ENCODE measurements at regions not wholly inside any gene's neighbourhood (a gene's known extent, or its start where the extent isn't known, plus 50 kb on each side); places are given as distances from the start of the nearest gene placed in this dataset.

GRCh38 chr21:41582866-41583265 lies 74.9 kb upstream of the TMPRSS2 start:
- H3K4me3 ChIP-seq (ENCODE audit: low read depth in 1 of 2, low read length in 2 of 2): no peak overlapping the region
- no peak overlapping the region for H3K9ac ChIP-seq (ENCODE audit: low read depth in 1 of 2, low read length in 2 of 2)
- H3K36me3 ChIP-seq (ENCODE audit: control insufficient read depth in 1 of 2, insufficient read depth in 2 of 2, low read length in 2 of 2): no peaks in the 10 kb centered on the region
- peaks cover 0 to 4% of the 10 kb centered on the region in 2 donors for H3K9me3 ChIP-seq (ENCODE audit: control insufficient read depth in 1 of 2, low read length in 2 of 2)
- H3K27ac ChIP-seq (ENCODE audit: low read depth, low read length): no peak overlapping the region
- peaks cover 39 to 51% of the 10 kb centered on the region in 2 donors for H3K4me1 ChIP-seq (ENCODE audit: control insufficient read depth in 1 of 2, insufficient read depth in 2 of 2, low read length in 2 of 2)
- no peaks in the 10 kb centered on the region for H3K27me3 ChIP-seq (ENCODE audit: control insufficient read depth in 1 of 2, insufficient read depth in 2 of 2, low read length in 2 of 2)

- H3K9me3 ChIP-seq (ENCODE audit: control insufficient read depth in 1 of 2, low read length in 2 of 2): peaks cover 0 to 7% of the 10 kb centered on the region in 2 donors
- no peaks in the 10 kb centered on the region for H3K36me3 ChIP-seq (ENCODE audit: control insufficient read depth in 1 of 2, insufficient read depth in 2 of 2, low read length in 2 of 2)
- peak overlapping the region; percentile 45 for H3K27ac ChIP-seq (ENCODE audit: low read depth, low read length)
- peak overlapping the region in 1 of 2 donors; percentile 16 for H3K4me3 ChIP-seq (ENCODE audit: low read depth in 1 of 2, low read length in 2 of 2)
- H3K9ac ChIP-seq (ENCODE audit: low read depth in 1 of 2, low read length in 2 of 2): peak overlapping the region in 1 of 2 donors; percentile 4
- H3K4me1 ChIP-seq (ENCODE audit: control insufficient read depth in 1 of 2, insufficient read depth in 2 of 2, low read length in 2 of 2): peaks cover 39 to 53% of the 10 kb centered on the region in 2 donors
- H3K27me3 ChIP-seq (ENCODE audit: control insufficient read depth in 1 of 2, insufficient read depth in 2 of 2, low read length in 2 of 2): no peaks in the 10 kb centered on the region
These were observed 74.4 kb upstream of the TMPRSS2 start for GRCh38 chr21:41582298-41582840.

GRCh38 chr21:41581592-41582228 lies 73.8 kb upstream of the TMPRSS2 start:
- H3K27me3 ChIP-seq (ENCODE audit: control insufficient read depth in 1 of 2, insufficient read depth in 2 of 2, low read length in 2 of 2): no peaks in the 10 kb centered on the region
- H3K9ac ChIP-seq (ENCODE audit: low read depth in 1 of 2, low read length in 2 of 2): peak overlapping the region; percentile 4 to 45
- peaks cover 39 to 56% of the 10 kb centered on the region in 2 donors for H3K4me1 ChIP-seq (ENCODE audit: control insufficient read depth in 1 of 2, insufficient read depth in 2 of 2, low read length in 2 of 2)
- H3K27ac ChIP-seq (ENCODE audit: low read depth, low read length): peak overlapping the region; percentile 45
- H3K9me3 ChIP-seq (ENCODE audit: control insufficient read depth in 1 of 2, low read length in 2 of 2): peaks cover 0 to 7% of the 10 kb centered on the region in 2 donors
- peak overlapping the region in 1 of 2 donors; percentile 16 for H3K4me3 ChIP-seq (ENCODE audit: low read depth in 1 of 2, low read length in 2 of 2)
- no peaks in the 10 kb centered on the region for H3K36me3 ChIP-seq (ENCODE audit: control insufficient read depth in 1 of 2, insufficient read depth in 2 of 2, low read length in 2 of 2)

- Histone ChIP-seq H3K9ac (ENCODE audit: low read depth in 1 of 2, low read length in 2 of 2) (peak overlapping the region; percentile 18 to 45), H3K36me3 (ENCODE audit: control insufficient read depth in 1 of 2, insufficient read depth in 2 of 2, low read length in 2 of 2) (no peaks in the 10 kb centered on the region), H3K27me3 (ENCODE audit: control insufficient read depth in 1 of 2, insufficient read depth in 2 of 2, low read length in 2 of 2) (no peaks in the 10 kb centered on the region), H3K9me3 (ENCODE audit: control insufficient read depth in 1 of 2, low read length in 2 of 2) (peaks cover 0 to 7% of the 10 kb centered on the region in 2 donors), H3K27ac (ENCODE audit: low read depth, low read length) (peak overlapping the region; percentile 69), H3K4me1 (ENCODE audit: control insufficient read depth in 1 of 2, insufficient read depth in 2 of 2, low read length in 2 of 2) (peaks cover 39 to 56% of the 10 kb centered on the region in 2 donors), H3K4me3 (ENCODE audit: low read depth in 1 of 2, low read length in 2 of 2) (peak overlapping the region; percentile 14 to 27)
These were observed 73.0 kb upstream of the TMPRSS2 start for GRCh38 chr21:41580758-41581554.

GRCh38 chr21:41579692-41580091 lies 71.7 kb upstream of the TMPRSS2 start:
- peaks cover 39 to 56% of the 10 kb centered on the region in 2 donors for H3K4me1 ChIP-seq (ENCODE audit: control insufficient read depth in 1 of 2, insufficient read depth in 2 of 2, low read length in 2 of 2)
- peak overlapping the region in 1 of 2 donors; percentile 45 for H3K9ac ChIP-seq (ENCODE audit: low read depth in 1 of 2, low read length in 2 of 2)
- peaks cover 0 to 10% of the 10 kb centered on the region in 2 donors for H3K9me3 ChIP-seq (ENCODE audit: control insufficient read depth in 1 of 2, low read length in 2 of 2)
- H3K4me3 ChIP-seq (ENCODE audit: low read depth in 1 of 2, low read length in 2 of 2): peak overlapping the region; percentile 3 to 27
- H3K27me3 ChIP-seq (ENCODE audit: control insufficient read depth in 1 of 2, insufficient read depth in 2 of 2, low read length in 2 of 2): no peaks in the 10 kb centered on the region
- H3K36me3 ChIP-seq (ENCODE audit: control insufficient read depth in 1 of 2, insufficient read depth in 2 of 2, low read length in 2 of 2): no peaks in the 10 kb centered on the region
- H3K27ac ChIP-seq (ENCODE audit: low read depth, low read length): peak overlapping the region; percentile 69

- Histone ChIP-seq H3K36me3 (ENCODE audit: control insufficient read depth in 1 of 2, insufficient read depth in 2 of 2, low read length in 2 of 2) (no peaks in the 10 kb centered on the region), H3K9me3 (ENCODE audit: control insufficient read depth in 1 of 2, low read length in 2 of 2) (peaks cover 0 to 13% of the 10 kb centered on the region in 2 donors), H3K27ac (ENCODE audit: low read depth, low read length) (peak overlapping the region; percentile 49), H3K27me3 (ENCODE audit: control insufficient read depth in 1 of 2, insufficient read depth in 2 of 2, low read length in 2 of 2) (no peaks in the 10 kb centered on the region), H3K4me1 (ENCODE audit: control insufficient read depth in 1 of 2, insufficient read depth in 2 of 2, low read length in 2 of 2) (peaks cover 36 to 52% of the 10 kb centered on the region in 2 donors), H3K4me3 (ENCODE audit: low read depth in 1 of 2, low read length in 2 of 2) (peak overlapping the region in 1 of 2 donors; percentile 29), H3K9ac (ENCODE audit: low read depth in 1 of 2, low read length in 2 of 2) (peak overlapping the region in 1 of 2 donors; percentile 45)
These were observed 70.8 kb upstream of the TMPRSS2 start for GRCh38 chr21:41578716-41579115.

GRCh38 chr21:41578083-41578482 lies 70.1 kb upstream of the TMPRSS2 start:
- H3K9ac ChIP-seq (ENCODE audit: low read depth in 1 of 2, low read length in 2 of 2): no peak overlapping the region
- peaks cover 0 to 13% of the 10 kb centered on the region in 2 donors for H3K9me3 ChIP-seq (ENCODE audit: control insufficient read depth in 1 of 2, low read length in 2 of 2)
- H3K4me3 ChIP-seq (ENCODE audit: low read depth in 1 of 2, low read length in 2 of 2): no peak overlapping the region
- H3K27ac ChIP-seq (ENCODE audit: low read depth, low read length): peak overlapping the region; percentile 49
- peaks cover 33 to 46% of the 10 kb centered on the region in 2 donors for H3K4me1 ChIP-seq (ENCODE audit: control insufficient read depth in 1 of 2, insufficient read depth in 2 of 2, low read length in 2 of 2)
- H3K27me3 ChIP-seq (ENCODE audit: control insufficient read depth in 1 of 2, insufficient read depth in 2 of 2, low read length in 2 of 2): no peaks in the 10 kb centered on the region
- H3K36me3 ChIP-seq (ENCODE audit: control insufficient read depth in 1 of 2, insufficient read depth in 2 of 2, low read length in 2 of 2): no peaks in the 10 kb centered on the region

- no peaks in the 10 kb centered on the region for H3K36me3 ChIP-seq (ENCODE audit: control insufficient read depth in 1 of 2, insufficient read depth in 2 of 2, low read length in 2 of 2)
- no peak overlapping the region for H3K9ac ChIP-seq (ENCODE audit: low read depth in 1 of 2, low read length in 2 of 2)
- H3K4me1 ChIP-seq (ENCODE audit: control insufficient read depth in 1 of 2, insufficient read depth in 2 of 2, low read length in 2 of 2): peaks cover 13 to 26% of the 10 kb centered on the region in 2 donors
- H3K9me3 ChIP-seq (ENCODE audit: control insufficient read depth in 1 of 2, low read length in 2 of 2): peaks cover 6 to 13% of the 10 kb centered on the region in 2 donors
- H3K27ac ChIP-seq (ENCODE audit: low read depth, low read length): no peak overlapping the region
- H3K27me3 ChIP-seq (ENCODE audit: control insufficient read depth in 1 of 2, insufficient read depth in 2 of 2, low read length in 2 of 2): no peaks in the 10 kb centered on the region
- no peak overlapping the region for H3K4me3 ChIP-seq (ENCODE audit: low read depth in 1 of 2, low read length in 2 of 2)
These were observed 68.2 kb upstream of the TMPRSS2 start for GRCh38 chr21:41576013-41576615.

GRCh38 chr21:41573902-41574690 lies 66.1 kb upstream of the TMPRSS2 start:
- H3K4me3 ChIP-seq (ENCODE audit: low read depth in 1 of 2, low read length in 2 of 2): no peak overlapping the region
- no peak overlapping the region for H3K27ac ChIP-seq (ENCODE audit: low read depth, low read length)
- no peak overlapping the region for H3K9ac ChIP-seq (ENCODE audit: low read depth in 1 of 2, low read length in 2 of 2)
- no peaks in the 10 kb centered on the region for H3K27me3 ChIP-seq (ENCODE audit: control insufficient read depth in 1 of 2, insufficient read depth in 2 of 2, low read length in 2 of 2)
- H3K9me3 ChIP-seq (ENCODE audit: control insufficient read depth in 1 of 2, low read length in 2 of 2): peaks cover 6 to 13% of the 10 kb centered on the region in 2 donors
- peaks cover 2 to 14% of the 10 kb centered on the region in 2 donors for H3K4me1 ChIP-seq (ENCODE audit: control insufficient read depth in 1 of 2, insufficient read depth in 2 of 2, low read length in 2 of 2)
- no peaks in the 10 kb centered on the region for H3K36me3 ChIP-seq (ENCODE audit: control insufficient read depth in 1 of 2, insufficient read depth in 2 of 2, low read length in 2 of 2)

Measured in duodenal mucosa (tissue), 2 donors.